ENCODE measurements at regions not wholly inside any gene's neighbourhood (a gene's known extent, or its start where the extent isn't known, plus 50 kb on each side); places are given as distances from the start of the nearest gene placed in this dataset.
"Not testable (repeated sequence)": the region's sequence is repeated elsewhere in the genome, so short reads cannot be mapped to it uniquely, and the experiment has no call there.

GRCh38 chr7:55743454-55743717 is 119.2 kb downstream of the SEPTIN14 start:
- not testable (repeated sequence) for H3K4me2 ChIP-seq, H3K4me1 ChIP-seq, H3K27me3 ChIP-seq, H3K4me3 ChIP-seq, H4K20me1 ChIP-seq, H3K9ac ChIP-seq, H3K27ac ChIP-seq, H3K36me3 ChIP-seq
- 0 out of 2 replicates have a peak, but pooled peaks cover 10% of the 10 kb centered on the region for H3K9me3 ChIP-seq

DNA sequence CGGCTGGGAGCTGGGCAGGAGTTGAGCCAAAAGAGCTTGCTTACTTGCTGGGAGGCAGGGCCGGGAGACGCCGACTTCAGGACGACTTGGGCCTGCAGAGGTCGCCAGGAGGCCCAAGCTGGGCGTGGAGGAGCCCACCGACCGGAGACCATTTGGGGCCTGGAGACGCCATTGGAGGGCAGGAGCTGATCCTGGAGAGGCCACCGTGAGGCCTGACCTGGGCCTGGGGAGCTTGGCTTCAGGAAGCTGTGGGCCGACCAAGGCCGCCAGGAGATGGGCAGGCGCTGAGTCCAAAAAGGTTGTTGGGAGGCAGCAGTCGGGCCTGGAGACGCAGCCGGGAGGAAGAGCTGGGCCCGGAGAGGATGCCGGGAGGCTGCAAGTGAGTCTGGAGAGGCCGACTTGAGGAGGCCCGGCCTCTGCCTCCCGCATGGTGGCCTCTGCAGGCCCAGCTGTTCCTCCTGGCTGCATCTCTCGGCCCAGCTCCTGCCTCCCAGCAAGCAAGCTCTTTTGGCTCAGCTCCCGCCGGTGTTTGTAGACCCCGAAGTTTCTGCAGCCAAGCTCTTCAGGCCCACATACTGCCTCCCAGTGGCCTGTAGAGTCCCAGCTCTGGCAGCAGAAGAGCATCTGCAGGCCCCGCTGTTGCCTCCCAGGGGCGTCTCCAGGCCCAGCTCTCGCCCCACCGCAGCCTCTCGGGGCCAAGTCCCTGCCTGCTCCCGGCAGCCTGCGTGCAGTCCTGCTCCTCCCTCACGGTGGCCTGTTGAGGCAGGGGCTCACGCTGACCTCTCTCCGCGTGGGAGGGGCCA is 119.7 kb downstream of the SEPTIN14 start:
- not testable (repeated sequence) for H3K27me3 ChIP-seq, H3K4me2 ChIP-seq, H3K36me3 ChIP-seq, H3K4me3 ChIP-seq, H3K4me1 ChIP-seq, H3K9ac ChIP-seq, H3K27ac ChIP-seq, H4K20me1 ChIP-seq
- 0 out of 2 replicates have a peak, but pooled peaks cover 10% of the 10 kb centered on the region for H3K9me3 ChIP-seq

GRCh38 chr7:55741721-55742631 is 120.6 kb downstream of the SEPTIN14 start:
- not testable (repeated sequence) for H3K4me3 ChIP-seq, H3K4me2 ChIP-seq, H3K27ac ChIP-seq, H3K4me1 ChIP-seq, H3K36me3 ChIP-seq, H4K20me1 ChIP-seq, H3K27me3 ChIP-seq, H3K9ac ChIP-seq
- 0 out of 2 replicates have a peak, but pooled peaks cover 10% of the 10 kb centered on the region for H3K9me3 ChIP-seq

- H3K27ac ChIP-seq, H3K36me3 ChIP-seq: not testable (repeated sequence)
Measured at GRCh38 chr7:55740633-55741250, 121.8 kb downstream of the SEPTIN14 start.

GRCh38 chr7:55740053-55740452 is 122.5 kb downstream of the SEPTIN14 start:
- H3K36me3 ChIP-seq, H3K9ac ChIP-seq, H3K4me3 ChIP-seq, H3K27ac ChIP-seq, H3K4me2 ChIP-seq, H4K20me1 ChIP-seq, H3K27me3 ChIP-seq, H3K4me1 ChIP-seq: not testable (repeated sequence)
- H3K9me3 ChIP-seq: 0 out of 2 replicates have a peak, but pooled peaks cover 10% of the 10 kb centered on the region

More at GRCh38 chr7:55740633-55741250, 121.8 kb downstream of the SEPTIN14 start:
- H3K27me3 ChIP-seq, H3K4me3 ChIP-seq, H3K4me2 ChIP-seq, H4K20me1 ChIP-seq, H3K9ac ChIP-seq, H3K4me1 ChIP-seq: not testable (repeated sequence)
- 0 out of 2 replicates have a peak, but pooled peaks cover 10% of the 10 kb centered on the region for H3K9me3 ChIP-seq

- not testable (repeated sequence) for H3K27me3 ChIP-seq, H3K4me1 ChIP-seq, H4K20me1 ChIP-seq, H3K27ac ChIP-seq, H3K36me3 ChIP-seq, H3K4me3 ChIP-seq, H3K9me3 ChIP-seq, H3K4me2 ChIP-seq, H3K9ac ChIP-seq
Measured at GRCh38 chr7:55736641-55737221, 125.8 kb downstream of the SEPTIN14 start.

DNA sequence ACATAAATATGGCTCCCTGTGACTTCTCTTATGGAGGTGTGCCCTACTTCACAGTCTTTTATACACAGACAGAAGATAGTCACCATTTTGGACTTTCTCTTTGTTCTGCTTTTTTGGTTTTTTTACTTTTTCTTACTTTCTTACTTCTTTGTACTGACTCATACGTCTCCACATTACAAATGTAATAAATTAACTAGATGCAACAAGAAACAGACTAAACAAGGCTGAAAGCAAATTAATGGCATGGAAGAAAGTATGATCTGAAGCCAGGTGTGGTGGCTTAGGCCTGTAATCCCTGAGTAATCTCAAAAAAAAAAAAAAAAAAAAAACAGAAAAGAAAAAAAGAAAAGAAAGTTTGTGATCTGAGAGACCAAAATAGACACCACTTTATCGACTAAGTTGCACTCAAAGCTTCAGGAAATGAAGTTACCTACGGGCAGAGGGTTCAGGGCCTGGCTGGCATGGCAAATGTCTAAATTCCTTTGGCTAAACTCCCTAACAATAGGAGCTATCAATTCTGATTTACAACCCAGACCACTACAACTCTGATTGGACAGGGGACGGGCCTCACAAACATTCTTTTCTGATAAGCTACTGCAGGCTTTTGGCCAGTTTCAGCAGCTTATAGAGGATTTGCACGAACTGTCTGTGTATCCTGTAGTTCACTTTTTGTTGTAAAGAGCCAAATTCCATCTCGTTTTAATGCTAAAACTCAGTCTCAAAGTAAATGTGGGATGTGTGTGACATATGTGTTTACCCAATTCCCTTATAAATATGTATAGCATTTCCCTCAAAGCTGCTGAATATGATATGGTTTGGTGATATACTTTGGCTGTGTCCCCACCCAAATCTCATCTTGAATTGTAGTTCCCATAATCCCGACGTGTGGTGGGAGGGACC is 129.1 kb downstream of the SEPTIN14 start:
- Histone ChIP-seq H3K27ac (no peak overlapping the region), H3K4me1 (no peaks in the 10 kb centered on the region), H3K9ac (no peak overlapping the region), H3K9me3 (peaks cover 14% of the 10 kb centered on the region; the same call in 1 of the 2 replicates), H3K4me3 (no peak overlapping the region), H3K4me2 (no peak overlapping the region), H3K27me3 (no peaks in the 10 kb centered on the region), H4K20me1 (no peaks in the 10 kb centered on the region), H3K36me3 (no peaks in the 10 kb centered on the region)
- TF ChIP-seq Cebpa-rat (IDR thresholded peaks at IDR 0.05): no peak

- no peaks in the 10 kb centered on the region for H3K27me3 ChIP-seq
Measured at GRCh38 chr7:55731931-55732330, 130.6 kb downstream of the SEPTIN14 start.

GRCh38 chr7:55730197-55730596 is 132.4 kb downstream of the SEPTIN14 start:
- no peak for TF ChIP-seq Cebpa-rat (IDR thresholded peaks at IDR 0.05)
- Histone ChIP-seq H3K27me3 (no peaks in the 10 kb centered on the region), H3K4me1 (no peaks in the 10 kb centered on the region), H3K9me3 (peaks cover 14% of the 10 kb centered on the region; the same call in 1 of the 2 replicates), H3K9ac (no peak overlapping the region), H4K20me1 (no peaks in the 10 kb centered on the region), H3K4me2 (no peak overlapping the region), H3K36me3 (no peaks in the 10 kb centered on the region), H3K4me3 (no peak overlapping the region), H3K27ac (no peak overlapping the region)

More at GRCh38 chr7:55731931-55732330, 130.6 kb downstream of the SEPTIN14 start:
- Histone ChIP-seq H3K4me1 (no peaks in the 10 kb centered on the region), H3K4me2 (no peak overlapping the region), H3K9ac (no peak overlapping the region), H3K27ac (no peak overlapping the region), H3K36me3 (no peaks in the 10 kb centered on the region), H4K20me1 (no peaks in the 10 kb centered on the region), H3K9me3 (peaks cover 14% of the 10 kb centered on the region; the same call in 1 of the 2 replicates), H3K4me3 (no peak overlapping the region)
- no peak for TF ChIP-seq Cebpa-rat (IDR thresholded peaks at IDR 0.05)

Data from BLaER1 (cell line).